Upper lobe of left lung (tissue), 4 donors: ENCODE measurements at regions not wholly inside any gene's neighbourhood (a gene's known extent, or its start where the extent isn't known, plus 50 kb on each side); places are given as distances from the start of the nearest gene placed in this dataset.

Experiments used
- EP300 ChIP-seq, 4 donors: sonication (generic); formaldehyde crosslinking; IDR thresholded peaks; one replicate each; pipeline ENCODE4 v1.5.1; 2017; ENCODE audit warnings: antibody characterized with exemption in 4 of 4, control low read depth in 2 of 4
- POLR2A ChIP-seq, 4 donors: fragments of 450-650 bp; IDR thresholded peaks; one replicate each; pipeline ENCODE4 v1.5.1; 2016 to 2017; ENCODE audit warnings: antibody characterized with exemption in 4 of 4, mild to moderate bottlenecking in 2 of 4
- POLR2AphosphoS5 ChIP-seq, 2 donors: sonication (generic); formaldehyde crosslinking; IDR thresholded peaks; one replicate each; pipeline ENCODE4 v1.5.1; 2017; ENCODE audit warnings: antibody characterized with exemption in 2 of 2
- TF ChIP-seq, protein P1 (sequence below), 6 experiments: fragments of 450-650 bp in 4 of 6; fragments of 200-600 bp in 2 of 6; sonication (generic) in 2 of 6; IDR thresholded peaks; one replicate each; pipeline ENCODE4 v1.5.1; 2016 to 2019; ENCODE audit warnings: antibody characterized with exemption in 6 of 6

DNA sequence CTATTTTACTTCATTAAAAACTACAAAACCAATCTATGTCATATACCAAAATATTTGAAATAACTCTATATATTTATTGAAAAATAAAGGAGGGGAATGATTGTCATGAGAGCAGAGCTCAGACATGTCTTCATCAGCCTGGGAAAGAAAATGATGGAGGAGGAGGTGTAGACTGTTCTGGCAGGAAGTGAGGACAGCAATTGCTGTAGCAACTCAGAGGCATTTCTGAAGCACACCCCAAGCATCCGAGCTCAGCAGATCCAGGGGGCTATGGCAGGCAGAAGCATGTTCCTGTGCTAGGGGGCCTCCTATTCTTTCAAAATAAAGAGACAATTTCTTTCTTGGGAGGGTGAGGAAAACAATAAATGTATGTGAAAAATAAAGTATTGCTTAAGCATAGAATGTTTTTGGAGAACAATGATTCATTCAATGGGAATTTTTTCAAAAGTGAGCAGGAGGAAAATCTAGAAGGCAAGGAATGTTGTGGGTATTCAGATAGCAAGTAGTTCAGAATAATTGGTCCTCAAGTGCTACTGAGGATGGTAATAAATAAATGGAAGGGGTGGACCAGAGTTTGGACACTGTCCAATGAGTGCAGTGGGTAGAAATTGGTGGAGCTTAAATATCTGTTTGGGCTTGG lies 383.4 kb downstream of the CDH11 start:
- no peak for TF ChIP-seq POLR2AphosphoS5 (IDR thresholded peaks at IDR 0.05)
- TF ChIP-seq, protein P1, sequence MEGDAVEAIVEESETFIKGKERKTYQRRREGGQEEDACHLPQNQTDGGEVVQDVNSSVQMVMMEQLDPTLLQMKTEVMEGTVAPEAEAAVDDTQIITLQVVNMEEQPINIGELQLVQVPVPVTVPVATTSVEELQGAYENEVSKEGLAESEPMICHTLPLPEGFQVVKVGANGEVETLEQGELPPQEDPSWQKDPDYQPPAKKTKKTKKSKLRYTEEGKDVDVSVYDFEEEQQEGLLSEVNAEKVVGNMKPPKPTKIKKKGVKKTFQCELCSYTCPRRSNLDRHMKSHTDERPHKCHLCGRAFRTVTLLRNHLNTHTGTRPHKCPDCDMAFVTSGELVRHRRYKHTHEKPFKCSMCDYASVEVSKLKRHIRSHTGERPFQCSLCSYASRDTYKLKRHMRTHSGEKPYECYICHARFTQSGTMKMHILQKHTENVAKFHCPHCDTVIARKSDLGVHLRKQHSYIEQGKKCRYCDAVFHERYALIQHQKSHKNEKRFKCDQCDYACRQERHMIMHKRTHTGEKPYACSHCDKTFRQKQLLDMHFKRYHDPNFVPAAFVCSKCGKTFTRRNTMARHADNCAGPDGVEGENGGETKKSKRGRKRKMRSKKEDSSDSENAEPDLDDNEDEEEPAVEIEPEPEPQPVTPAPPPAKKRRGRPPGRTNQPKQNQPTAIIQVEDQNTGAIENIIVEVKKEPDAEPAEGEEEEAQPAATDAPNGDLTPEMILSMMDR (IDR thresholded peaks at IDR 0.05), result no peak
- TF ChIP-seq POLR2A (IDR thresholded peaks at IDR 0.05), result no peak
- TF ChIP-seq EP300 (IDR thresholded peaks at IDR 0.05), result no peak
